Activated naive CD8-positive, alpha-beta T cell treated with anti-CD3 and anti-CD28 coated beads for 36 hours (primary cell): ENCODE measurements at regions not wholly inside any gene's neighbourhood (a gene's known extent, or its start where the extent isn't known, plus 50 kb on each side); places are given as distances from the start of the nearest gene placed in this dataset.

Experiments
- DNase-seq: peaks from one replicate; pipeline ENCODE4 v3.0.0; 2021
- H3K27ac Mint-ChIP-seq: one replicate; pipeline ENCODE4 v1.8.0; 2022; ENCODE audit warnings: mild to moderate bottlenecking, moderate library complexity, mixed read lengths
- H3K27me3 Mint-ChIP-seq: one replicate; pipeline ENCODE4 v1.8.0; 2022; ENCODE audit warnings: mild to moderate bottlenecking, mixed read lengths
- H3K36me3 Mint-ChIP-seq: one replicate; pipeline ENCODE4 v1.8.0; 2021; ENCODE audit warnings: mild to moderate bottlenecking, mixed read lengths
- H3K4me1 Mint-ChIP-seq: one replicate; pipeline ENCODE4 v1.8.0; 2021; ENCODE audit warnings: mixed read lengths
- H3K4me3 Mint-ChIP-seq: one replicate; pipeline ENCODE4 v1.8.0; 2022; ENCODE audit warnings: mild to moderate bottlenecking, moderate library complexity, mixed read lengths
- H3K9me3 Mint-ChIP-seq: one replicate; pipeline ENCODE4 v1.8.0; 2022; ENCODE audit warnings: mixed read lengths

GRCh38 chr6:110044622-110045021 lies 66.5 kb downstream of the GPR6 start:
- DNase-seq: no peak
- no peak overlapping the region for H3K4me3 Mint-ChIP-seq
- no peaks in the 10 kb centered on the region for H3K36me3 Mint-ChIP-seq
- peaks cover 6% of the 10 kb centered on the region for H3K4me1 Mint-ChIP-seq
- H3K27me3 Mint-ChIP-seq: no peaks in the 10 kb centered on the region
- no peaks in the 10 kb centered on the region for H3K9me3 Mint-ChIP-seq
- no peak overlapping the region for H3K27ac Mint-ChIP-seq

GRCh38 chr6:110048221-110048875 lies 70.2 kb downstream of the GPR6 start:
- H3K36me3 Mint-ChIP-seq: no peaks in the 10 kb centered on the region
- H3K4me1 Mint-ChIP-seq: no peaks in the 10 kb centered on the region
- H3K4me3 Mint-ChIP-seq: no peak overlapping the region
- no peaks in the 10 kb centered on the region for H3K9me3 Mint-ChIP-seq
- H3K27me3 Mint-ChIP-seq: peaks cover 4% of the 10 kb centered on the region
- DNase-seq: no peak
- no peak overlapping the region for H3K27ac Mint-ChIP-seq

- H3K4me3 Mint-ChIP-seq: no peak overlapping the region
- no peak for DNase-seq
- H3K27me3 Mint-ChIP-seq: peaks cover 4% of the 10 kb centered on the region
- H3K4me1 Mint-ChIP-seq: no peaks in the 10 kb centered on the region
- no peaks in the 10 kb centered on the region for H3K9me3 Mint-ChIP-seq
- H3K36me3 Mint-ChIP-seq: no peaks in the 10 kb centered on the region
- no peak overlapping the region for H3K27ac Mint-ChIP-seq
Measured at GRCh38 chr6:110049696-110050439, 71.8 kb downstream of the GPR6 start.
